GM21381 (cell line): ENCODE measurements at regions not wholly inside any gene's neighbourhood (a gene's known extent, or its start where the extent isn't known, plus 50 kb on each side); places are given as distances from the start of the nearest gene placed in this dataset.
"Not testable (repeated sequence)": the region's sequence is repeated elsewhere in the genome, so short reads cannot be mapped to it uniquely, and the experiment has no call there.

Source experiments
- ATAC-seq: cut with Tn5 transposase; IDR thresholded peaks from one replicate; pipeline ENCODE4 v1.9.1; 2021; ENCODE audit warnings: mild to moderate bottlenecking, moderate library complexity; ENCODE audit not compliant: unreplicated experiment

DNA sequence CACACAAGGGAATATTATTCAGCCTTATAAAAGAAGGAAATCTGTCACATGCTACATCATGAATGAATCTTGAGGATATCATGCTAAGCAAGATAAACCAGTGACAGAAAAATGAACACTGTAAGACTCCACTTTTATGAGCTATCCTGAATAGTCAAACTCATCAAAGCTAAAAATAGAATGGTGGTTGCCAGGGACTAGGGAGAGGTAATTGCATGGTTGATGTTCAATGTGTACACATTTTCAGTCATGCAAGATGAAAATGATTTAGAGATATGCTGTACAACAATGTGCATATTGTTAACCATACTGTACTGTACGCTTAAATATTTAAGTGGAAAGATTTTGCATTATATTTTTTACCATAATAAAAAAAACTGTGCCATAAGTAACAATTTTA lies 1349.1 kb downstream of the XPNPEP1 start:
- no peak for ATAC-seq

DNA sequence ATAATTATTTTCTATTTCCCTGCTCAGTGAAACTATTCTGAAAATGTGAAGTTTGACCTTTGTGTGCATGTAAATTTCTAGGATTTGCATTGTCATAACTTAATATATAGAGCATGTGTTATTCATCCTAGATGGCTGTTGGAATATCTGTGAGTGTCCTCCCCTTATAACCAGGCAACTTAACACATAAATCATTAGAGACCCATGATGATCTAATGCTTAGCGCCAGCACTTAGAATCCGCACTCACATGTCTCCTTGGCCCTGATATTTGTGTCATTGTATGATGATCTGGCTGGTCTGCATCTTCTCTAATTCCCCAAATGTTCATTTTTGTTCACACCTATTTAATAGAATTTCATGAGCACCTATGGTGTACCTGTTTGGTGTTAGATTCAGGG lies 1354.5 kb downstream of the XPNPEP1 start:
- ATAC-seq = no peak

DNA sequence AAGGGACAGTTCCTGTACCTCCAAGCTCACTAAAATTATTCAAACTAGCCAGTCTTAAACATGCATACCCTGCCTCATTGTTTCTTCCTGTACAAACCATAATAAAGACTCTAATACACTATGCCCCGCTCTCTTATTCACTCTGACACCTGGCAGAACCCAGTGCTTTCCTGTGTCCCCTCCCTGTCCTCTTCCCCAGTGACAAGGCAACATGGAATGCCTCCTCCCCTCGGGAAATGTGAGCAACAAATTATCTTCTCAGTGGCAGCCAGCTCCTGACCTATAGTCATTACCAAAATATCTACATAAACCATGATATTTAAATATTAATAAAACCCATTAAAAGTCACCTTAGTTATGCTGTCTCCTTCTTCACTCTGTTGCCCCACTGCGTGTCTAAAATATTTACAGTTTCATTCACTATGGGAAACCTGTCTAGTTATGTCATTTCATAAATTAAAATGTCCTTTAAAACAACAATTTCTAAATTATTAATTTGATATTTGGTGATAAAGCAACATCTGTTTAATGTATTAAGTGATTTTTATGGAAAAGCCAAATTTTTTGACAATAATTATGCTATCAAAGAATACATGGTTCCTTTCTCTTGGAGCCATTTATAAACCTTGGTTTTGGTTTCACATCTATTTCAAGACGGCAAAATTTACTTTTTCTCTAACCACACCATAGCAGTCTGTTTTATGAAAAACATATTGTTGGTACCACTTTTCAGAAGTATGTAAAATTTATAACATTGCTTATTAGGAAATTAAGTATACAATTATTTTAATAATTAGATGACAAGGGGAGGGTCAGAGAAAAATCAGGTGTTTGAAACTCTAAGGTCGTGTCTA lies 1355.2 kb downstream of the XPNPEP1 start:
- peak; percentile 55 for ATAC-seq

DNA sequence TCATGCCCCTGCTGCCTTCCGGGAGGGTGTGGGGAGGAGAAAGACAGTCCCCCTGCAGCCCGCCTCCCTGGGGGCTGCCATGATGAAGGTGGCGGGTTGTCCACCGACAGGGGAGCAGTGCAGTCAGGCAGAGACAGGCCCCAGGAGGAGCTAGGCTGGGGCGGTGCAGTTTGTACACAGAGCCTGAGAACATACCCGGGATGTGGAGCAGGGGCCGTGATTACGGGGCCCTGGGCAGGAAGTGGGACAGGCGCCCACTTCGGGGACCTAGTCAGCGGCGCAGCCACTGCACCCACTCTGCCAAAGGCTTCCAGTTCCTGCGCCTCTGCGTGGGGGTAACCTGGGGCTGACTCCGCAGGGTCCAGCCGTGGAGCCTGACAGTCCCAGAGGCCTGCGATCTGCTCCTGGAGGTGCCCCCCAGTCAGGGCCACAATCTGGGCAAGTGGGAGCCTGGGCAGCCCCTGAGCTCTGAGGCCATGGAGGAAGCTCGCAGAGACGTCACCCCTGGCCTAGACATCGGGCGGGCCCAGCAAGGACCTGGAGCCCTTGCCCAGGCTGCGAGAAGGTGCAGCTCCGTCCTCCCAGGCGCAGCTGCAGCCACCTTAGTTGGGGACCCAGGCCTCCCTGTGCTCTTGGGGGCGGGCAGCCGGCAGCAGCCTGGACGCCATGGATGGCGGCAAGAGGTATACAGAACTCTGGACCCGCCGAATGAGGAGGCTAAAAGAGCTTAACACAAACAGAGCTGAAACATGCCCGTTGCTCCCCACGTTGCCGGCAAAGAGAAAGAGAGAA lies 1356.8 kb downstream of the XPNPEP1 start:
- ATAC-seq = no peak

DNA sequence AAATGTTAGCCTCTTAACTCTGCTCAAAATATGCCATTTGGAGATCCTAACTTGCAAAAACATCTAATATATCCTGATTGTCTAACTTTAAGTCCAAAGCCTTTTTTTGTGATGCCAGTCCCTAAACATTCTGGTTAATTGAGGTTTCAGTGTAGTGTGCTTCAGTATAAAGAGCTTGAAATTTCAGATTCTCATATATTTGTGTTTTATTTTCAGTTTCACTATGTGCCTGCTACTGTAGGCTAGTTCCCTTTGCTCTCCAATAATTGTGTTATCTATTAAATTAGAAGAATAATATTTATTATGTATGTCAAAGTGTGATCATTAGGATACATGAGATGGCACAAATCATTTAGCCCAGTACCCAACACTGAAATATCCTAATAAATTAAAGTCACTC lies 1361.2 kb downstream of the XPNPEP1 start:
- no peak for ATAC-seq

DNA sequence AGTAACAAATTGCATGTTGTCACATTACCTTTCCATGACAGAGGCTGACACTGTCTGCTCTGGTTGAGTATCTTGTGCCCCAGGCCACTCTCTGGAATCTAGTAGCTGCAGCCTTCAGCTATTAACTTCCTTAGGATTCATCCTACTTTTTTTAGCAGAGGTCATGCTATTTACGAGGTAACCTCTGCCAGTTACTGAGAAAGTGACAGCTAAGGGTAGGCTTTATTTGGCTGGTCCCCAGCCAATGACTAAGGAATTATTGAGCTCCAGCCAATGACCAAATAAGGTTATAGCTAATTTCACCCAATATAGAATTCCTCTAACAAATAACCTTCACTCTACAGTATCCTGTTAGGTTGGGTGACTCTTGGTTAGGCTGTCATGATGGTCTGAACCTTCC lies 1361.7 kb downstream of the XPNPEP1 start:
- no peak for ATAC-seq

DNA sequence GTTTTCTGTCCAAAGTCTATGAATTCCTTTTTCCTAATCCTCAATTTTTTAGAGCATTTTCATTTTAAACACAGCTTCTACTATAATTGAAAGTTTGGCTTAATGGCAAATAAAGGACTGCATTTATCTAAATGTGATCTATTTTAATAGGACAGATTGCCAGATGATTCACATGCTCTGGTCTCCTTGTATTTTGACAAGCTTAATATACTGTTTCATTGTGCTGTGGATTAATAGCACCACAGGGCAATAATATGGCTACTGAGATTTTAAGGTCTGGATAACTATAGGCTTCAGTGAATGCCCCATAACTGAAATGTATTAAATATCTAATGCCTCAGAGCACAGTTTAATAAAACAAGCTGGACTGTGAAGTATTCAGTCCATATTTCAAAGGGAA lies 1362.8 kb downstream of the XPNPEP1 start:
- ATAC-seq = no peak

DNA sequence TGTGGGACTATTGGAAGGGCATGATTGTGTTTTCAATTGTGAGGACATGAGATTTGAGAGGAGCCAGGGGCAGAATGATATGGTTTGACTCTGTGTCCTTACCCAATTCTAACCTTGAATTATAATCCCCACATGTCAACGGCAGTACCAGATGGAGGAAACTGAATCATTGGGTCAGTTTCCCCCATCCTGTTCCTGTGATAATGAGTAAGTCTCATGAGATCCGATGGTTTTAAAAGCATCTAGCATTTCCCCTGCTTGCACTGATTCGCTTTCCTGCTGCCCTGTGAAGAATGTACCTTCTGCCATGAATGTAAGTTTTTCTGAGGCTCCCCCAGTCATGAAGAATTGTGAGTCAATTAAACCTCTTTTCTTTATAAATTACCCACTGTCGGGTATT lies 1367.1 kb downstream of the XPNPEP1 start:
- ATAC-seq = no peak

DNA sequence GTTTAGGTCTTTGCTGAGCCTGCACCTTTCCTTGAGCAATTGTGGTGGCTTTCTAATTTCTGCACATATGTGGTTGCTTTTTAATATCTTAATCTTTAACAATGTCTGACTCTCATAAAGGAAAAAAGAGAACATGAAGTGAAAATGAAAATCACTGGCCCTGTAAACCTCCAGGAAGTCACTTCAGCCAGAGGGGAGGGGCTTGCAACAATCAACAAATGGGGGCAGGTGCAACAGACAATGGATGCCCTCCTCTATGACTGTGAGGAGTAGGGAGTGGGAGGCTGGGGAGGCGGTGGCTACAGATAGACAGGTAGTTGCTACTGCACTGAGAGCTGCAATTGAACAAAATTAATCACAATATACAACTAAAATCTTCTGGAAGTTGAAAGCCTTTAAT lies 1377.4 kb downstream of the XPNPEP1 start:
- peak; percentile 84 for ATAC-seq

DNA sequence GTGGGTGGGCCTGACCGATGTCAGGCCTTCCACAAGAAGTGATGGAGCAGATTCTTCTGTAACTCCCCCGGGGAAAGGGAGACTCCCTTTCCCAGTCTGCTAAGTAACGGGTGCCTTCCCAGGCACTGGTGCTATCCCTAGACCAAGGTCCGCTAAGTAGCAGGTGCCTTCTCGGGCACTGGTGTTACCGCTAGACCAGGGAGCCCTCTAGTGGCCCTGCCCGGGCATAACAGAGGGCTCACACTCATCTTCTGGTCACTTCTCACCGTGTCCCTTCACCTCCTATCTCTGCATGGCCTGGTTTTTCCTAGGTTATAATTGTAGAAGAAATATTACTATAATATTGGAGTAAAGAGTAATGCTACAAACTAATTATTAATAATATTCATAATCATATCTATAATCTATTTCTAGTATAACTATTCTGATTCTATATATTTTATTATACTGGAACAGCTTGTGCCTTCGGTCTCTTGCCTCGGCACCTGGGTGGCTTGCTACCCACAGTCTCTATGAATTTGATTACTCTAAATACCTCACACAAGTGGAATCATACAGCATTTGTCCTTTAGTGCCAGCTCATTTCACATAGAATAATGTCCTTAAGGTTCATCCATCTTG lies 1378.7 kb downstream of the XPNPEP1 start:
- peak; percentile 76 for ATAC-seq

DNA sequence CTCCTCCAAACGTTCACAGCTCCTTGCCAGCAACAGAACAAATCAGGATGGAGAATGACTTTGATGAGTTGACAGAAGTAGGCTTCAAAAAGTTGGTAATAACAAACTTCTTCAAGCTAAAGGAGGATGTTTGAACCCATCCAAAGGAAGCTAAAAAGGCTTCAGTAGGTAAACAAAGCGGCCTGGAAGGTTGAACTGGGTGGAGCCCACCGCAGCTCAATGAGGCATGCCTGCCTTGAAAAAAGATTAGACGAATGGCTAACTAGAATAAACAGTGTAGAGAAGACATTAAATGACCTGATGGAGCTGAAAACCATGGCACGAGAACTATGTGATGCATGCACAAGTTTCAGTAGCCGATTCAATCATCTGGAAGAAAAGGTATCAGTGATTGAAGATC lies 1369.0 kb upstream of the SORCS1 start:
- not testable (repeated sequence) for ATAC-seq

DNA sequence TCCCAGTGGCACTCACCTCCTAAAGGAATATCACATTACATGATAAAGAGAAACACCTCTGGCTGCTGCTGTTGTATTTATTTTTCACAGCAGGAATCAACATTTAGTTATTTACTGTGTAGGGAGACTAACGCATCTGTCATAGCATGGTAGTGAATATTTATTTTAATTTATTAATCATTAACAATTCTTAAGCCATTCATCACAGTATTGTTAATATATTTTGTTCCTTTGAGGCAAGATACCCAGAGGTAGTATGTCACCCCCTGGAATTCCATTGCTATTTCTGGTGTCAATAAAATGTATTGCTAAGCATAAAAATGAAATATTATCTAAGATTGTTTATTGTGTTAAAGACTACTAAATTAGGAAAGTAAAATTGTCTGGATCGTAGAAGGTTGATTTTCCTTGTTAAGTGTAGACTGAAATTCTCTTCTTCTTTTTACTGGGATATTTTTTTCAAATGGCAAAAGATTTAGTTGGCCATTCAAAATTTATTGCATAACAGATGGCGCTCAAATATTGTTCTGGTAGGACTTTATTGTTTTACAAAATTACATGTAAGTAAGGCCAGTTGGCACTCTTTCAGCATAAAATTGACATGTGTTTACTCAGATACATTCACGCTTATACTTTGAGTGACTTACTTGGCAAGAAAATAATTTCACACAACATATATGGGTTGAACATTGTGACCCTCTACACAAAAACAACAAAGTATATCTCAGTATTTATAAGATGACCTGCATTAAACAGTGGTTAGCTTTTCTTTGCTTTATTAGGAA lies 1358.7 kb upstream of the SORCS1 start:
- ATAC-seq = no peak

DNA sequence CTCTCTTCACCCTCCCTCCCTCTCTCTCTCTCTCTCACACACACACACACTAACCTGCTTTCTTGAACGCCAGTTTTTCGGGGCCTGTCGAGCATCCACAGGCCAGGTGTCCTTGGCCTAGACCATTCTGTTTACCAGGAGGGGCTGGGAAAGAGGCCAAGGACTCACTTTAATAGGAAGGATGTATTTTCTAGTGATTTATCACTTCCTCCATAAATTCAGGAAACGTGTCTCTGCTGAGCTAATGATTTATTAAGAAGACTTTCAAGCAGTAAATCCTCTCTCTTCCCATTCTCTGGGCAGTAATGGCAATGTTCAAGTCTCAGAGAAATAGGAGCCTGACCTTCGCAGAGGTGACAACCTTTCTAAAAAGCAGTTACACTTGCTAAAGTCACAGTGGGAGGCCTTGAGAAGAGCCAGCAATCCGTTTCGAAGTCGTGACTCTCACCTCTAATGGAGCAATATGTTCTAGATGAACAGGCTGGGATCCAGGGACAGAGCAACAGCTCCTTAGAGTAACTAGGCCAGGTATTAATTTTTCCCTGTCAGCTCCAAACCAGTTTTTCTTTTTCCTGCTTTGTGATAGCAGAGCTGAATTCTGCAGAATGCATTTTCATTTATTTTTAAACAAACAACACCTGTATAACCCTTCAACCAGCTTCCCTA lies 1357.5 kb upstream of the SORCS1 start:
- ATAC-seq = no peak

DNA sequence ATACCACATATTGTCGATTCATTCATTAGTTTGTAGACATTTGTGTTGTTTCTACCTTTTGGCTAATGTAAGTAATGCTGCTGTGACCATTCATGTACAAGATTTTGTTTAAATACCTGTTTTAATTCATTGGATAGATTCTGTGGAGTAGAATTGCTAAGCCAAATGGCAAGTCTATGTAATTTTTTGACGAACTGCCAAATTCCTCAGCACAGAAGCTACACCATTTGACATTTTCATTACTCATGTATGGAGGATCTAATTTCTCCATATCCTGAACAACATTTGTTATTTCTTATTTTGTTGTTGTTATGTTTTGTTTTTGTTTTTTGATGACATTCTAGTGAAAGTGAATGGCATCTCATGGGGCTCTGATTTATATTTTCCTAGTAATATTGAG lies 1351.3 kb upstream of the SORCS1 start:
- no peak for ATAC-seq

DNA sequence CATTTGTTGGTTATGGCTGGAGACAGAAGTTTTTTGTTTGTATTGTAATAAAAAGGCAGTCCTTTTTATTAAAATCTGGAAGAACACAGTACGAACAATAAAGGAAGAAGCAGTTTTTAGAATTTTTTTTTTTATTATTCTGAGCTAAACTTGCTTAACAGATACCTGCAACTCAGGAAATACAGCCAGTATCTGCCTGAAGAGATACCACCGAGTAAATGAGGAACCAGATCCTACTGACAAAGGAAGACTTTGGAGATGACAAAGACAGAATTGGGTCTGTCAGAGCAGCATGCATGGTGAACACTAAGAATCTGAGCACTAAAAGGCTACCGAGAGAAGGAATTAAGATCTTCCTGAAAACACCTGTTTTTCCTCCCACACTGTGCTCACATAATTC lies 1335.9 kb upstream of the SORCS1 start:
- no peak for ATAC-seq

DNA sequence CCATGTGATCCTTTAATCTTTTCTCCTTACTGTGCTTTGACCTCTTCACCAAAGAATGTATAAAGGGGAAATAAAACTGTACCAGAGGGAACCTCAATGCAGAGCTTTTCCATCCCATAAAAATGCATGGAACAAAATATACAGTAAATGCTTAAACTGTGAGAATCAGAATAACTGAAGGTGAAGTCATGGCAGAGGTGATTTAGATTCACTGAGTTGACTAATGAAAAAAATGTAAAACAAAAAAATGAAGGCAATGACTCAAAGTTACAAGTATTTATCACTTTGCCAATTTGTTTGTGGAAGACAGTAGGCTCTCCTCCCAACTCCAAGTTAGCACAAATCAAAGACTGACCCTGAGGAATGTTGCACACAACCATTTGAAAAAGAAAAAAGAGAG lies 1331.6 kb upstream of the SORCS1 start:
- ATAC-seq = no peak

DNA sequence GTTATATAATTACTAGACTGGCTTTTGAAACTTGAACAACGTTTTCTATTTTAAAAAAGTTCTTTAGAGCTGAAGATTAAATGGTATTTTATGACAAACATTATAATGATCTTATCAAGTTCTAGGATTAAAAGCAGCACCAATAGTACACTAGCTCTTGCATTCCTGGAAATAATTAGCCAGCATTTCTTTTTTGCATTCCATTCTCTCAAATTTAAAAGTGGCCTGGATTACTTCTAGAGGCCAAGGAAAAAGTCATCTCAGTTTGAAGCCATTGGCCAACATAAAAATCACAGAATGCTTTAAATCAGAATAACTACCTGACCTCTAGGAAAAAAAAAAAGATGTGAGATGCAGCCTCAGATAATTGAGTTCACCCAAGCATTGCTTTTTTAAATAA lies 1326.4 kb upstream of the SORCS1 start:
- no peak for ATAC-seq

DNA sequence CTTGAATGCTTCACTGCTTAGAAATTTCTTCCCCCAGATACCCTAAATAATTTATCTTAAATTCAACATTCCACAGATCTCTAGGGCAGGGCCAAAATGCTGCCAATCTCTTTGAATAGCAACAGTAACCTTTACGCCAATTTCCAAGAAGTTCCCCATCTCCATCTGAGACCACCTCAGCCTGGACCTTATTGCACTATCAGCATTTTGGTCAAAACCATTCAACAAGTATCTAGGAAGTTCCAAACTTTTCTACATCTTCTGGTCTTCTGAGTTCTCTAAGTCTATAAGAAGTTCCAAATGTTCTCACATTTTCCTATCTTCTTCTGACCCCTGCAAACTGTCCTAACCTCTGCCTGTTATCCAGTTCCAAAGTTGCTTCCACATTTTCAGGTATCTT lies 1306.9 kb upstream of the SORCS1 start:
- ATAC-seq = no peak

DNA sequence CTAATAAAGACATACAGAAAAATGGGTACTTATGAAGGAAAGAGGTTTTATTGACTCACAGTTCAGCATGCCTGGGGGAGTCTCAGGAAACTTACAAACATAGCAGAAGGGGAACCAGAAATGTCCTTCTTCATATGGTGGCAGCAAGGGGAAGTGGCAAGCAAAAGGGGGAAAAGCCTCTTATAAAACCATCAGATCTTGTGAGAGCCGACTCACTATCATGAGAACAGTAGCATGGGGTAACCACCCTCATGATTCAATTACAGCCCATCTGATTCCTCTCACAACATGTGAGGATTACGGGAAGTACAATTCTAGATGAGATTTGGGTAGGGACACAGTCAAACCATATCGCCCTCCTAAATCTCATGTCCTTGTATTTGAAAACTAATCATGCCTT lies 1305.4 kb upstream of the SORCS1 start:
- no peak for ATAC-seq

DNA sequence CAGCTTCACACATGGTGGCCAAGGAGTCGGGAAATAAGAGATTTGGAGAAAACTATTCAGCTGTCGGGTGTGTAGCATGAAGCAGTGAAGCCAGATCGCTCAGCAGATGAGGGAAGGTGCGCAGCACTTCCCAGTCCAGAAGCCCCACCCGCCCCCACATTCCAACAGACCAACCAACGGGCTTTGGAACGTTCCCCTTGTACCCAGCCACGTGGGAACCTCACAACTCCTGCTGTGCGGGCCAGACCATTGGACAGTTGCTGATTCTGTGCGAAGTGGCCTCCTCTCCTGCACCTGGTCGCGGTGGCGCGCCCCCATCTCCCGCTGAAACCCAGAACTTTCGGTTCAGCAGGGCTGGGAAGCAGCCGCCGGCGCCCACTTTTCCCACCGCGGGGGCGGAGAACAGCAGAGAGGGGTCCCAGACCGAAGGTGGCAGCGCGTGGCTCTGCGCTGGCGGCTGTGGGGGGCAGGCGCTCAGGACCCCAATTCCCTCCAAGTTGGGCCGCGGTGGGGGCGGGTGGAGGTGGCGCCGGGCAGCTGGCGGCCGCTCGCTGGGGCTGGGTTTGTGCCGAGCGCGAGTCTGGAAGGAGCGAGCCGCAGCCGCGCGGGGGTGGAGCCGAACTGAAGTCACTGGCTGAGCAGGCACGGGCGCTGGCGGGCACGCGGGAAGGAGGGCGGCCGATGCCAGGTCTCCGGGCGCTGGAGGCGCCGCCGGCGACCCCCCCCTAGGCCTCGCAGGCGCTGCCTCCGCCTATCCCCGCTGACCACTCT lies 1301.5 kb upstream of the SORCS1 start:
- ATAC-seq = no peak
